Fibroblast of villous mesenchyme (primary cell): ENCODE measurements at regions not wholly inside any gene's neighbourhood (a gene's known extent, or its start where the extent isn't known, plus 50 kb on each side); places are given as distances from the start of the nearest gene placed in this dataset.
A peak's percentile ranks its signal among the peaks of the same experiment; 100 is the strongest.

Experiments
- DNase-seq: peaks from one replicate; pipeline ENCODE4 v3.0.0-alpha.2; 2010; ENCODE audit warnings: low read depth
- H3K4me3 ChIP-seq: 2 replicates; pipeline ENCODE4 v1.5.1; 2011; ENCODE audit warnings: low read depth, mild to moderate bottlenecking, low read length
- TF ChIP-seq, protein P1 (sequence below): IDR thresholded peaks from 2 replicates; pipeline ENCODE4 v1.5.1; 2012; ENCODE audit warnings: low read depth, mild to moderate bottlenecking, low read length; ENCODE audit not compliant: insufficient read depth

DNA sequence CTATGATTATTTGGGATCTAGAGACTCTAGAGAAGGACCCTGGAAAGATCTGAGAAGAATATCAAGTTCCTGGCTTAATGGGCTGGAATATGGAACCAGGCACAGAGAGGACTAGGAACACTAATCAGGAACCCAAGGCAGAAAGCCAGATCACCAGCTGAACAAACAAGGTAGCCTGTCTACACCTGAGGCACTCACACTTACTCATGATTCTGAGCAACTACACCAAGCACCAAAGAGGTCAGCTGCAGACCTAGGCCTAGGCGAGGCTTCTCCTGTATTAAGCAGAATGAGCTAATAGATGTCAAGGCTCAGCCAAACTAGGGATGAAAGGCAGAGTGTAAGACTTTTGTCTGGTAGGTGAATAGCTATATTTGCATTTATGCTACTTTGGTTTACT, 368.1 kb downstream of the LTN1 start:
- TF ChIP-seq, protein P1, sequence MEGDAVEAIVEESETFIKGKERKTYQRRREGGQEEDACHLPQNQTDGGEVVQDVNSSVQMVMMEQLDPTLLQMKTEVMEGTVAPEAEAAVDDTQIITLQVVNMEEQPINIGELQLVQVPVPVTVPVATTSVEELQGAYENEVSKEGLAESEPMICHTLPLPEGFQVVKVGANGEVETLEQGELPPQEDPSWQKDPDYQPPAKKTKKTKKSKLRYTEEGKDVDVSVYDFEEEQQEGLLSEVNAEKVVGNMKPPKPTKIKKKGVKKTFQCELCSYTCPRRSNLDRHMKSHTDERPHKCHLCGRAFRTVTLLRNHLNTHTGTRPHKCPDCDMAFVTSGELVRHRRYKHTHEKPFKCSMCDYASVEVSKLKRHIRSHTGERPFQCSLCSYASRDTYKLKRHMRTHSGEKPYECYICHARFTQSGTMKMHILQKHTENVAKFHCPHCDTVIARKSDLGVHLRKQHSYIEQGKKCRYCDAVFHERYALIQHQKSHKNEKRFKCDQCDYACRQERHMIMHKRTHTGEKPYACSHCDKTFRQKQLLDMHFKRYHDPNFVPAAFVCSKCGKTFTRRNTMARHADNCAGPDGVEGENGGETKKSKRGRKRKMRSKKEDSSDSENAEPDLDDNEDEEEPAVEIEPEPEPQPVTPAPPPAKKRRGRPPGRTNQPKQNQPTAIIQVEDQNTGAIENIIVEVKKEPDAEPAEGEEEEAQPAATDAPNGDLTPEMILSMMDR = no peak
- no peak for DNase-seq
- no peak overlapping the region for H3K4me3 ChIP-seq

DNA sequence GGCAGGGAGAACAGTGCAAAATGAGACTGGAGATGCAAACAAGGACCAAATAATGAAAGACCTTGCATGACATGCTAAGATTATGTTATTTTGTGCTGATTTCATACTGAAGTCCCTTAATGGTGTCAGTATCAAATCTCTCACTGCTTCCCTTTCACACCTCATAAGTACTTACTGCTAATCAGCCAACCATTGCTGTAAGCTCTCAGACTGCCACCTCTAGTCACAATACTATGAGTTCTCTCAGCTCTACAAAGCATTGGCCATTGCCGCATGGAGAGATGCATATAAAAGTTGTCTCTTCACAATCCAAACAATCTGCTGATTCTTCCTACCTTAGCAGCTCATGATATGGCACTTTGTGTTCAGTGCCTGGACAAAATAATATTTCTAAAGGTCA, 375.4 kb downstream of the LTN1 start:
- TF ChIP-seq, protein P1 = no peak
- DNase-seq = no peak
- no peak overlapping the region for H3K4me3 ChIP-seq

DNA sequence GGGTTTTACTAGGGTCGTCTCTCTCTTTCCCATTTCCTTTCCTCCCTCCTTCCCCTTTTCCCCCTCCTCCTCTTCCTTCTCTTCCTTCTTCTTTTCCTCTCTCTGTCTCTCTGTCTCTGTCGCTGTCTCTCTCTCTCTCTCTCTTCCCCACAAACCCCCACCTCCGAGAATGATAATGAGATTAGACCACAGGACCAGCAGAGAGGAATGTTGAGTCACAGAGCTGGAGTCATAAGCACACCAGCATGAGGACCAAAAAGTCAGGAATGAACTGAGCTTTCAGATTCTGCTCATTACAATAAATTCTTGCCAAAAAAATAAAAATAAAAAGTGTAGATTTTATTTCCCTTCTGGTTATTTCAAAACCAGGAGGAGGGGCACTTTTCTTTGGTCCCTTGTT, 377.4 kb downstream of the LTN1 start:
- TF ChIP-seq, protein P1 = no peak
- DNase-seq = peak; percentile 26
- H3K4me3 ChIP-seq = no peak overlapping the region

DNA sequence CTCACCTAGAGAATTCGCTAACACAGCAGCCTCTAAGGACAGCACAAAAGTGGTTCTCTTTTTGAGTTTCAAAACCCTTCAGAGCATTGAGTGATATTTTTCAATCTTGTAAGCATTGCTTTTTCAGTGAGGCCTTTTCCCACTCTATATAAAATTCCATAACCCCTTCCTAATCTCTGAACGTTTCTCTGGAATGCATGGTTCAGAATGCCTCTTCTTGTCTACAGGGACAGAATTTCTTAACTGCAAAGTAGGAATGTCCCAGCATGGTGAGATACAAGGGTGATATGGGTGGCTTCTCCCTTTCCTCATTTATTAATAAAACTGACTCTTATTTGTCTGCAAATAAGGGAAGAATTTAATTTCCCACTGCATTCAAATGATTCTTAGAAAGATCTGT, 377.9 kb downstream of the LTN1 start:
- TF ChIP-seq, protein P1 = no peak
- no peak for DNase-seq
- no peak overlapping the region for H3K4me3 ChIP-seq

DNA sequence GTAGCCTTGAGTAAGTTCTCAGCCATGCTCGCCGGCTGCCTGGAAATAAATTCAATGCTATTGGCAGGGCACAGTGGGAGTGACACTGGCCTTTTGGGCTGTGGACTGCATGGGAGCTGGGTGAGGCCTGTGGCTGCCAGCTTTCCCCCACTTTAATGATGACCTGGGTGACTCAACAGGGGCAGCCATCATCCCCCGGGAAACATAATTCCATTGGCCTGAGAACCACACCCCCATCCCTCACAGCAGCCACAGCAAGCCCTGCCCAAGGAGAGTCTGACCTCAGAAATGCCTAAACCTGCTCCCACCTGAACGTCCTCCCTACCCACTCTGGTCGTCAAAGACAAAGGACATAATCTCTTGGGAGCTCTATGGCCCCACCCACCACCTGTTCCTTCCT, 384.0 kb downstream of the LTN1 start:
- no peak overlapping the region for H3K4me3 ChIP-seq
- TF ChIP-seq, protein P1 = no peak
- no peak for DNase-seq

DNA sequence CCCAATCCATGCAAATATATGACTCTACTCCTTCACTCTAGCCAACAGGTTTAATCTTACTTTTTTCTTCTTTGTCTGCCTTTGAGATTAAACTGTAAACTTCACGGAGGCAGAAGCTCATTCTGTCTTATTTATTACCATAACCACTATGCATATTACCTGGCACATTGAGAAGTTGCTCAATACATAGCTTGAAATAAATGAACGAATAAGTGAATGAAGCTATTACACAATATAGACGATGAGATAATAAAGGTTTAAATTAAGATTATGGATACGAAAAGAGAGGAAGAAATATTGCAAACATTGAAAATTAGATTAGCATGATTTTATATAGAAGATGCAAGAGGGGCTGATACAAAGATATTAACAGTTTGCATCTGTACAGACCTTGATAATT, 385.1 kb downstream of the LTN1 start:
- TF ChIP-seq, protein P1 = no peak
- no peak overlapping the region for H3K4me3 ChIP-seq
- DNase-seq = no peak

DNA sequence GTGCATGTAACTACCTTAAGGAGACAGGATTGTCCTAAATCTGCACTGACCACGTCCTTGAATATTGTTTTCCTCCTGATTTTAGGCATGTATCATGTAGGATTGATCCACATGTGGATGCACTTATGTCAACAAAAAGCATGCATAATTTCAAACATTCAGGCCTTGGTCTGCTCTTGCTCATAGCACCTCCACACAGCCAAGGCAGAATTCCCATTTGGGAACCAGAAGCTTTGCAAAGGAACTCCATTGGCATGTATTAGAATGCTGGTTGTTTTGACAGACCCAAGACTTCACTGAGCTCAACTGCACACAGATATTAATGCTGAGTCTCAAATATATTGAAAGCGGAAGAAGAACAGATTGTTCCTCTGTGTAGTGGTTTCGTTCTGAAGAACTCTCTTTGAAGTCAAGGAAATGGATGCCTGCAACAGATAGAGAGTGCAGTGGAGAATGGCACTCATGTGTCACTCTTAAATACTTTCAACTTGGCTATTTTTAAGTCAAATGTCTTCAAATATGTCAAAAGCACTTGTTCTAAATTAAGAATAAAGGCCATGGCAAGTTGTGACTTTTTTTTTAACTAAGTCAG, 387.6 kb downstream of the LTN1 start:
- no peak for DNase-seq
- TF ChIP-seq, protein P1 = no peak
- H3K4me3 ChIP-seq = no peak overlapping the region
